Thymus (tissue), 11 donors: ENCODE measurements at regions not wholly inside any gene's neighbourhood (a gene's known extent, or its start where the extent isn't known, plus 50 kb on each side); places are given as distances from the start of the nearest gene placed in this dataset.

Experiments
- DNase-seq, 9 donors: peaks; one replicate each; pipeline ENCODE4 v3.0.0-alpha.2; 2013; ENCODE audit warnings: low spot score in 9 of 9, low read depth in 6 of 9, missing footprints in 1 of 9
- H3K27ac ChIP-seq, 2 donors: one replicate each; pipeline ENCODE4 v1.5.1; 2013; ENCODE audit warnings: control low read depth in 1 of 2, low read depth in 1 of 2, low read length in 1 of 2, mild to moderate bottlenecking in 1 of 2, moderate library complexity in 1 of 2
- H3K27me3 ChIP-seq, 2 donors: one replicate each; pipeline ENCODE4 v1.5.1; 2013; ENCODE audit warnings: low read length in 1 of 2; ENCODE audit not compliant: control insufficient read depth in 2 of 2, insufficient read depth in 1 of 2
- H3K36me3 ChIP-seq, 2 donors: one replicate each; pipeline ENCODE4 v1.5.1; 2013; ENCODE audit warnings: low read length in 1 of 2, mild to moderate bottlenecking in 1 of 2, moderate library complexity in 1 of 2; ENCODE audit not compliant: control insufficient read depth in 2 of 2, insufficient read depth in 2 of 2
- H3K4me1 ChIP-seq, 2 donors: one replicate each; pipeline ENCODE4 v1.5.1; 2013; ENCODE audit warnings: low read length in 2 of 2; ENCODE audit not compliant: control insufficient read depth in 2 of 2, insufficient read depth in 2 of 2
- H3K4me3 ChIP-seq, 2 donors: one replicate each; pipeline ENCODE4 v1.5.1; 2013; ENCODE audit warnings: low read length in 2 of 2, control low read depth in 1 of 2, mild to moderate bottlenecking in 1 of 2
- H3K9me3 ChIP-seq, 2 donors: one replicate each; pipeline ENCODE4 v1.5.1; 2013; ENCODE audit warnings: low read length in 1 of 2, mild to moderate bottlenecking in 1 of 2; ENCODE audit not compliant: control insufficient read depth in 2 of 2, insufficient read depth in 1 of 2
- WGBS: extraction: QIAGEN DNeasy Blood & Tissue Kit; methylation state at CpG from one replicate; pipeline ENCODE4 v1.1.7; 2013; 5-methylcytosine and 5-hydroxymethylcytosine counted together
- donor health status: healthy.

GRCh38 chr14:25136811-25137210 is 86.9 kb upstream of the STXBP6 start:
- Histone ChIP-seq H3K4me1 (no peaks in the 10 kb centered on the region), H3K27me3 (peaks cover 0 to 8% of the 10 kb centered on the region in 2 donors), H3K4me3 (no peak overlapping the region), H3K36me3 (no peaks in the 10 kb centered on the region), H3K9me3 (no peaks in the 10 kb centered on the region), H3K27ac (no peak overlapping the region)
- 93% methylated on average over 5 of the region's 5 CpGs for WGBS
- DNase-seq = no peak

GRCh38 chr14:25134184-25134583 is 84.2 kb upstream of the STXBP6 start:
- no peak for DNase-seq
- H3K4me1 ChIP-seq = no peaks in the 10 kb centered on the region
- H3K4me3 ChIP-seq = no peak overlapping the region
- H3K9me3 ChIP-seq = no peaks in the 10 kb centered on the region
- H3K36me3 ChIP-seq = no peaks in the 10 kb centered on the region
- H3K27ac ChIP-seq = no peak overlapping the region
- peaks cover 0 to 8% of the 10 kb centered on the region in 2 donors for H3K27me3 ChIP-seq
- 97% methylated on average over 5 of the region's 5 CpGs for WGBS

GRCh38 chr14:25132732-25133422 is 82.9 kb upstream of the STXBP6 start:
- no peak overlapping the region for H3K4me3 ChIP-seq
- DNase-seq = peak; percentile 4 to 60 (median 35)
- no peaks in the 10 kb centered on the region for H3K36me3 ChIP-seq
- peaks cover 0 to 8% of the 10 kb centered on the region in 2 donors for H3K27me3 ChIP-seq
- no peak overlapping the region for H3K27ac ChIP-seq
- 25% methylated on average over 20 of the region's 20 CpGs for WGBS
- H3K9me3 ChIP-seq = no peaks in the 10 kb centered on the region
- no peaks in the 10 kb centered on the region for H3K4me1 ChIP-seq

- WGBS = 66% methylated on average over 2 of the region's 2 CpGs
- peaks cover 0 to 8% of the 10 kb centered on the region in 2 donors for H3K27me3 ChIP-seq
Measured at GRCh38 chr14:25132094-25132493, 82.1 kb upstream of the STXBP6 start.

GRCh38 chr14:25122843-25123242 is 72.9 kb upstream of the STXBP6 start:
- Histone ChIP-seq H3K27me3 (no peaks in the 10 kb centered on the region), H3K36me3 (no peaks in the 10 kb centered on the region), H3K4me3 (no peak overlapping the region), H3K9me3 (no peaks in the 10 kb centered on the region), H3K27ac (no peak overlapping the region), H3K4me1 (no peaks in the 10 kb centered on the region)
- no peak for DNase-seq
- WGBS = 88% methylated on average over 3 of the region's 3 CpGs

More at GRCh38 chr14:25132094-25132493, 82.1 kb upstream of the STXBP6 start:
- Histone ChIP-seq H3K4me1 (no peaks in the 10 kb centered on the region), H3K4me3 (no peak overlapping the region), H3K36me3 (no peaks in the 10 kb centered on the region), H3K9me3 (no peaks in the 10 kb centered on the region), H3K27ac (no peak overlapping the region)
- DNase-seq = no peak

- H3K36me3 ChIP-seq = no peaks in the 10 kb centered on the region
- H3K27me3 ChIP-seq = no peaks in the 10 kb centered on the region
- H3K9me3 ChIP-seq = no peaks in the 10 kb centered on the region
- no peak overlapping the region for H3K4me3 ChIP-seq
- WGBS = 94% methylated on average over 5 of the region's 5 CpGs
- DNase-seq = no peak
- H3K27ac ChIP-seq = no peak overlapping the region
- no peaks in the 10 kb centered on the region for H3K4me1 ChIP-seq
Measured at GRCh38 chr14:25122211-25122610, 72.3 kb upstream of the STXBP6 start.

GRCh38 chr14:25121337-25122129 is 71.6 kb upstream of the STXBP6 start:
- no peaks in the 10 kb centered on the region for H3K27me3 ChIP-seq
- no peaks in the 10 kb centered on the region for H3K9me3 ChIP-seq
- no peaks in the 10 kb centered on the region for H3K4me1 ChIP-seq
- no peaks in the 10 kb centered on the region for H3K36me3 ChIP-seq
- H3K4me3 ChIP-seq = no peak overlapping the region
- WGBS = 90% methylated on average over 3 of the region's 3 CpGs
- H3K27ac ChIP-seq = no peak overlapping the region
- DNase-seq = no peak

GRCh38 chr14:25120261-25120660 is 70.3 kb upstream of the STXBP6 start:
- Histone ChIP-seq H3K27me3 (no peaks in the 10 kb centered on the region), H3K4me1 (no peaks in the 10 kb centered on the region), H3K9me3 (no peaks in the 10 kb centered on the region), H3K27ac (no peak overlapping the region), H3K36me3 (no peaks in the 10 kb centered on the region), H3K4me3 (no peak overlapping the region)
- WGBS = 88% methylated on average over 3 of the region's 3 CpGs
- DNase-seq = no peak

GRCh38 chr14:25118671-25119070 is 68.7 kb upstream of the STXBP6 start:
- no peaks in the 10 kb centered on the region for H3K36me3 ChIP-seq
- 96% methylated on average over 2 of the region's 2 CpGs for WGBS

More at GRCh38 chr14:25118671-25119070, 68.7 kb upstream of the STXBP6 start:
- H3K27ac ChIP-seq = no peak overlapping the region
- DNase-seq = no peak
- H3K27me3 ChIP-seq = no peaks in the 10 kb centered on the region
- H3K9me3 ChIP-seq = no peaks in the 10 kb centered on the region
- no peak overlapping the region for H3K4me3 ChIP-seq
- H3K4me1 ChIP-seq = no peaks in the 10 kb centered on the region
